Fibroblast of lung (primary cell): ENCODE measurements at regions not wholly inside any gene's neighbourhood (a gene's known extent, or its start where the extent isn't known, plus 50 kb on each side); places are given as distances from the start of the nearest gene placed in this dataset.

Experiments
- DNase-seq, 2 donors: peaks; one replicate each; pipeline versions ENCODE4 v3.0.0 to v3.0.0-alpha.2; 2010; ENCODE audit warnings: low read depth in 2 of 2
- H2AFZ ChIP-seq: 2 replicates; pipeline ENCODE4 v1.5.1; 2012; ENCODE audit warnings: low read length, control low read depth, inconsistent platforms
- H3K27ac ChIP-seq: 2 replicates; pipeline ENCODE4 v1.5.1; 2011; ENCODE audit warnings: low read length, control low read depth; ENCODE audit not compliant: insufficient read depth
- H3K27me3 ChIP-seq: 2 replicates; pipeline ENCODE4 v1.5.1; 2011; ENCODE audit warnings: mild to moderate bottlenecking, low read length; ENCODE audit not compliant: control insufficient read depth, insufficient read depth
- H3K36me3 ChIP-seq: 2 replicates; pipeline ENCODE4 v1.5.1; 2011; ENCODE audit warnings: low read length; ENCODE audit not compliant: control insufficient read depth, insufficient read depth
- H3K4me1 ChIP-seq: 2 replicates; pipeline ENCODE4 v1.5.1; 2011; ENCODE audit warnings: low read length; ENCODE audit not compliant: control insufficient read depth, insufficient read depth; ENCODE audit errors: extremely low read depth
- H3K4me2 ChIP-seq: 2 replicates; pipeline ENCODE4 v1.5.1; 2011; ENCODE audit warnings: low read length, control low read depth; ENCODE audit not compliant: insufficient read depth; ENCODE audit errors: extremely low read depth
- H3K4me3 ChIP-seq, 4 experiments: fragments of 200-600 bp in 1 of 4; sonication (generic) in 1 of 4; replicated peaks in 1 of 4; 2 replicates each; pipeline ENCODE4 v1.5.1; 2011 to 2016; ENCODE audit warnings: low read length in 4 of 4, low read depth in 3 of 4, mild to moderate bottlenecking in 3 of 4, control low read depth in 2 of 4, inconsistent platforms in 1 of 4, mixed read lengths in 1 of 4; ENCODE audit not compliant: insufficient read depth in 1 of 4; ENCODE audit errors: control extremely low read depth in 1 of 4
- H3K79me2 ChIP-seq: 2 replicates; pipeline ENCODE4 v1.5.1; 2012; ENCODE audit warnings: mild to moderate bottlenecking, low read length, inconsistent platforms; ENCODE audit not compliant: control insufficient read depth, insufficient read depth
- H3K9ac ChIP-seq: 2 replicates; pipeline ENCODE4 v1.5.1; 2011; ENCODE audit warnings: mild to moderate bottlenecking, low read length, control low read depth; ENCODE audit not compliant: insufficient read depth
- H3K9me3 ChIP-seq: 2 replicates; pipeline ENCODE4 v1.5.1; 2012; ENCODE audit warnings: low read depth, low read length; ENCODE audit not compliant: control insufficient read depth, insufficient read depth
- H4K20me1 ChIP-seq: 2 replicates; pipeline ENCODE4 v1.5.1; 2011; ENCODE audit warnings: low read length; ENCODE audit not compliant: control insufficient read depth, insufficient read depth; ENCODE audit errors: extremely low read depth
- CTCF ChIP-seq, 2 donors: IDR thresholded peaks in 1 of 2; conservative IDR thresholded peaks in 1 of 2; 1 replicate in 1 of 2; 2 replicates in 1 of 2; pipeline ENCODE4 v1.5.1; 2011 to 2012; ENCODE audit warnings: low read length in 2 of 2, control low read depth in 1 of 2, inconsistent platforms in 1 of 2, low read depth in 1 of 2, mild to moderate bottlenecking in 1 of 2
- EZH2 ChIP-seq: IDR thresholded peaks from 2 replicates; pipeline ENCODE4 v1.5.1; 2012; ENCODE audit warnings: low read length, control low read depth, mild to moderate bottlenecking; ENCODE audit errors: missing control alignments

DNA sequence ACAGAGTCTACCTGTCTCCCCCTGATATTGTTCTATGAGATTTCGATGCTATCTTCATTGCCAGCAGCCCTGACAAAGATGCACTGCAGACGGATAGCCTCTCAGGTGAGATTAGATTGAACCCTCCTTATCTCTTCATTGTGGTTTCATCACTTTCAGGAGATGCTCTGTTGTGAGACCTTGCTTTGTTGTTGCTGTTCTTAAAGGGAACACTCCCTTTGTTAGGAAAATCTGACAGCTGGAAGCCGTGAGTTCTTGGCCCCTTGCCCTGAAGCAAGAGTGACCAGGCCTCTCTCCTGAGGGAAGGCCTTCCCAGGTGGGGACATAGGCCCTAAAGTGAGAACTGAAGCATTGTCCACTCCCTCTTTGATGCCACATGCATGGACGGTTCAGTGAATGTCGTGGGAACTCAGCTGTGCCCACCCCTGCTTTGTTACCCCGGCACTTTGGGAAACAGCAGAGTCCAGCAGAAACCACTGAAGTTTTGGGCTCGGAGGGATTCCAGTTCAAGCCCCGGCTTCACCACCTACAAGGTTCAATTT is 976.1 kb downstream of the TBC1D22A start:
- Histone ChIP-seq H3K79me2 (no peaks in the 10 kb centered on the region), H3K36me3 (no peaks in the 10 kb centered on the region), H3K4me1 (no peaks in the 10 kb centered on the region), H3K4me2 (no peak overlapping the region), H3K9me3 (no peaks in the 10 kb centered on the region), H3K27me3 (no peaks in the 10 kb centered on the region), H2AFZ (no peak overlapping the region), H4K20me1 (no peaks in the 10 kb centered on the region), H3K9ac (no peak overlapping the region), H3K4me3 (no peak overlapping the region), H3K27ac (no peak overlapping the region)
- TF ChIP-seq CTCF (conservative IDR thresholded peaks at IDR 0.05 in 1 of 2, IDR thresholded peaks at IDR 0.05 in 1 of 2; ENCODE audit: low read depth in 1 of 2, low read length in 2 of 2): no peak
- TF ChIP-seq EZH2: no peak
- DNase-seq: no peak

GRCh38 chr22:47736186-47737034 is 974.0 kb downstream of the TBC1D22A start:
- DNase-seq: no peak
- no peaks in the 10 kb centered on the region for H3K36me3 ChIP-seq
- H3K27ac ChIP-seq: no peak overlapping the region
- no peaks in the 10 kb centered on the region for H3K4me1 ChIP-seq
- no peaks in the 10 kb centered on the region for H3K9me3 ChIP-seq
- H2AFZ ChIP-seq: no peak overlapping the region
- H3K27me3 ChIP-seq: no peaks in the 10 kb centered on the region
- H3K9ac ChIP-seq: no peak overlapping the region
- H3K79me2 ChIP-seq: no peaks in the 10 kb centered on the region
- no peaks in the 10 kb centered on the region for H4K20me1 ChIP-seq
- H3K4me3 ChIP-seq: no peak overlapping the region
- TF ChIP-seq CTCF (conservative IDR thresholded peaks at IDR 0.05 in 1 of 2, IDR thresholded peaks at IDR 0.05 in 1 of 2; ENCODE audit: low read depth in 1 of 2, low read length in 2 of 2): no peak
- TF ChIP-seq EZH2: no peak
- no peak overlapping the region for H3K4me2 ChIP-seq

DNA sequence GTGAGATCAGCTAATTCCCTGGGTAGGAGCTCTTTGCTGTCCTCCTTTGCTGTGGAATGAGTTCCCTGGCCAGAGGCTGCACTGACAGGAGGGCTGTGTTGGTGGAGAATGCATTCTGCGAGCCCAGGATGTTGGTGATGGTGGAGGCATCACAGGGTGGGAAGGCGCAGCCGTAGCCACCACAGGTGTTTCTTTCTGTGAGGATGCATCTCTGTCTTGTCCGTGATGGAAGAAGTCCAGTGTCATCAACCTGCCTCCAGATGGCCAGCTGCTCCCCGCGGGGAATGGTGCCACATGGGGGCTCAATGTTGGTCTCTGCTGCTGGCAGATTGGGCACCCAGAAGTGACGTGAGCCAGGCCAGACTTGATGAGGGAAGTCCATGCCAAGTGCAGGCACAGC is 972.1 kb downstream of the TBC1D22A start:
- no peak overlapping the region for H2AFZ ChIP-seq
- TF ChIP-seq CTCF (conservative IDR thresholded peaks at IDR 0.05 in 1 of 2, IDR thresholded peaks at IDR 0.05 in 1 of 2; ENCODE audit: low read depth in 1 of 2, low read length in 2 of 2) (no peak), EZH2 (no peak)
- H3K4me1 ChIP-seq: no peaks in the 10 kb centered on the region
- H3K9me3 ChIP-seq: no peaks in the 10 kb centered on the region
- no peaks in the 10 kb centered on the region for H3K36me3 ChIP-seq
- no peak overlapping the region for H3K4me3 ChIP-seq
- H3K9ac ChIP-seq: no peak overlapping the region
- DNase-seq: no peak
- H3K79me2 ChIP-seq: no peaks in the 10 kb centered on the region
- no peaks in the 10 kb centered on the region for H3K27me3 ChIP-seq
- no peaks in the 10 kb centered on the region for H4K20me1 ChIP-seq
- no peak overlapping the region for H3K4me2 ChIP-seq
- H3K27ac ChIP-seq: no peak overlapping the region
